HepG2 (cell line): ENCODE measurements at regions not wholly inside any gene's neighbourhood (a gene's known extent, or its start where the extent isn't known, plus 50 kb on each side); places are given as distances from the start of the nearest gene placed in this dataset.

Source experiments
- ATAC-seq: fragments of 200-7000 bp; cut with Tn5 transposase; 3 replicates; pipeline ENCODE4 v1.9.1; 2020; ENCODE audit warnings: mild to moderate bottlenecking, moderate library complexity
- BruUV-seq: library from RNA; stranded (reverse); fragments of 400-500 nt; replicated peaks from 2 replicates; lab custom pipeline; 2021; lab: Mats Ljungman, UMichigan
- CTCF ChIA-PET: fragments of 300-600 bp; formaldehyde crosslinking; extraction: SDS; loops from one replicate; lab custom pipeline; 2021; ENCODE audit warnings: low total read pairs, inconsistent platforms, low intra/inter-chr PET ratio; lab: Yijun Ruan, JAX
- POLR2A ChIA-PET: fragments of 350-600 bp; sonication (Branson Sonifier 250); formaldehyde crosslinking; loops from one replicate; lab custom pipeline; 2020; ENCODE audit warnings: antibody characterized with exemption, inconsistent platforms; lab: Yijun Ruan, JAX
- DNase-seq: peaks from one replicate; pipeline ENCODE4 v3.0.0-alpha.2; 2015; ENCODE audit warnings: low spot score
- FAIRE-seq: peaks from 3 replicates; lab custom pipeline; 2011; peaks lifted over from hg19 to GRCh38; lab: Jason Lieb, UNC
- H2AFZ ChIP-seq: one replicate; pipeline ENCODE4 v1.6.1; 2011; ENCODE audit warnings: low read length, inconsistent platforms
- H3K27ac ChIP-seq: fragments of 300-600 bp; 3 replicates; pipeline ENCODE4 v1.8.0; 2011; ENCODE audit warnings: mixed run types, mild to moderate bottlenecking, mixed read lengths, low read length, inconsistent platforms; ENCODE audit not compliant: insufficient read depth; ENCODE audit errors: extremely low read length
- H3K27me3 ChIP-seq, 2 experiments: fragments of 200-600 bp in 1 of 2; 2 replicates in 1 of 2; 3 replicates in 1 of 2; pipeline versions ENCODE4 v1.6.0 to v1.8.0; 2011; ENCODE audit warnings: low read length in 2 of 2, mild to moderate bottlenecking in 2 of 2, moderate library complexity in 2 of 2, inconsistent platforms in 1 of 2; ENCODE audit not compliant: insufficient read depth in 2 of 2, control insufficient read depth in 1 of 2
- H3K36me3 ChIP-seq, 2 experiments: fragments of 200-600 bp in 1 of 2; replicated peaks in 1 of 2; 2 replicates in 1 of 2; 3 replicates in 1 of 2; pipeline versions ENCODE4 v1.5.1 to v1.8.0; 2011; ENCODE audit warnings: low read length in 2 of 2, inconsistent platforms in 1 of 2; ENCODE audit not compliant: insufficient read depth in 2 of 2, control insufficient read depth in 1 of 2
- H3K4me1 ChIP-seq: 2 replicates; pipeline ENCODE4 v1.5.1; 2012; ENCODE audit warnings: low read length, inconsistent platforms; ENCODE audit not compliant: insufficient read depth
- H3K4me2 ChIP-seq: 2 replicates; pipeline ENCODE4 v1.6.0; 2011; ENCODE audit warnings: low read depth, low read length, inconsistent platforms
- H3K4me3 ChIP-seq, 3 experiments: fragments of 200-600 bp in 1 of 3; sonication (generic), shearing (Covaris generic) in 1 of 3; replicated peaks in 1 of 3; 2 replicates each; pipeline ENCODE4 v1.5.1; 2011 to 2016; ENCODE audit warnings: low read length in 3 of 3, inconsistent platforms in 2 of 3, low read depth in 2 of 3, mild to moderate bottlenecking in 2 of 3, control low read depth in 1 of 3, mixed read lengths in 1 of 3; ENCODE audit not compliant: insufficient read depth in 1 of 3
- H3K79me2 ChIP-seq: one replicate; pipeline ENCODE4 v1.6.1; 2011; ENCODE audit warnings: low read length, inconsistent platforms; ENCODE audit not compliant: insufficient read depth
- H3K9ac ChIP-seq: 2 replicates; pipeline ENCODE4 v1.6.0; 2011; ENCODE audit warnings: mild to moderate bottlenecking, low read depth, low read length, inconsistent platforms; ENCODE audit not compliant: insufficient read depth
- H3K9me3 ChIP-seq: 2 replicates; pipeline ENCODE4 v1.5.1; 2012; ENCODE audit warnings: mild to moderate bottlenecking, low read length
- H4K20me1 ChIP-seq: 2 replicates; pipeline ENCODE4 v1.6.0; 2011; ENCODE audit warnings: inconsistent platforms, mild to moderate bottlenecking, low read length, moderate library complexity; ENCODE audit not compliant: insufficient read depth
- MNT ChIP-seq: fragments of 450-650 bp; IDR thresholded peaks from 2 replicates; pipeline ENCODE4 v1.6.1; 2016
- NFYC ChIP-seq: IDR thresholded peaks from 2 replicates; pipeline ENCODE4 v1.6.1; 2016; ENCODE audit warnings: missing genetic modification reagents, missing compliant biosample characterization
- TAF15 ChIP-seq: fragments of 200-400 bp; formaldehyde crosslinking; IDR thresholded peaks from one replicate; pipeline ENCODE4 v1.6.1; 2018; ENCODE audit warnings: mild to moderate bottlenecking, low read depth, low read length; ENCODE audit not compliant: poor library complexity, severe bottlenecking
- ZBTB10 ChIP-seq: sonication (generic); formaldehyde crosslinking; IDR thresholded peaks from 2 replicates; pipeline ENCODE4 v1.4.0; 2020; ENCODE audit warnings: missing genetic modification reagents, borderline replicate concordance
- ZNF3 ChIP-seq: IDR thresholded peaks from 2 replicates; pipeline ENCODE4 v1.7.0; 2017; ENCODE audit warnings: inconsistent platforms
- WGBS: methylation state at CpG from one replicate; pipeline ENCODE4 v1.1.6; 2017; ENCODE audit warnings: low lambda C conversion rate; 5-methylcytosine and 5-hydroxymethylcytosine counted together
- in situ Hi-C: cut with HindIII; loops from 2 replicates; pipeline ENCODE4 v1.10.0; 2017; ENCODE audit warnings: low pct_unique_long_range_greater_than_20kb; ENCODE audit not compliant: extremely low pct_ligation_motif_present
- intact Hi-C: fragments of 100-400 bp; cut with micrococcal nuclease; formaldehyde crosslinking; loops from one replicate; pipeline ENCODE4 v1.10.0; 2022; ENCODE audit not compliant: unreplicated experiment

- no peaks in the 10 kb centered on the region for H3K79me2 ChIP-seq
- H3K27me3 ChIP-seq, result peaks cover 14 to 74% of the 10 kb centered on the region in 2 experiments
- ATAC-seq (no peak), DNase-seq (no peak), FAIRE-seq (no peak)
- POLR2A ChIA-PET, result no interaction called here
- no peaks in the 10 kb centered on the region for H3K9me3 ChIP-seq
- in situ Hi-C loops, result no loop called here
- WGBS, result 22% methylated on average over 20 of the region's 20 CpGs
- no peak overlapping the region for H3K27ac ChIP-seq
- H2AFZ ChIP-seq, result no peak overlapping the region
- no TSS peak for BruUV-seq
- H3K9ac ChIP-seq, result no peak overlapping the region
- no peak overlapping the region for H3K4me3 ChIP-seq
- H3K36me3 ChIP-seq, result no peaks in the 10 kb centered on the region
- intact Hi-C loops, result loop anchor here (5.0 kb wide), 1 partner anchor 551 kb away; no protein-coding TSS in a partner anchor
- H3K4me2 ChIP-seq, result no peak overlapping the region
- CTCF ChIA-PET, result no interaction called here
- no peak for TF ChIP-seq ZNF3 (CRISPR knock-in tag)
- TF ChIP-seq NFYC (CRISPR knock-in tag), result no peak
- no peak for TF ChIP-seq TAF15
- TF ChIP-seq MNT, result peak; percentile 9; the same call in 1 of the 2 replicates
- TF ChIP-seq ZBTB10 (CRISPR knock-in tag), result no peak
- no peaks in the 10 kb centered on the region for H3K4me1 ChIP-seq
- no peaks in the 10 kb centered on the region for H4K20me1 ChIP-seq
These were observed 215.1 kb downstream of the ERMARD start for GRCh38 chr6:169966312-169967181.
